NB4 (cell line): ENCODE measurements at regions not wholly inside any gene's neighbourhood (a gene's known extent, or its start where the extent isn't known, plus 50 kb on each side); places are given as distances from the start of the nearest gene placed in this dataset.

Source experiments
- CTCF ChIP-seq: IDR thresholded peaks from one replicate; pipeline ENCODE4 v1.5.1; 2012; ENCODE audit warnings: low read depth, low read length
- MAX ChIP-seq: IDR thresholded peaks from 2 replicates; pipeline ENCODE4 v1.6.1; 2011; ENCODE audit warnings: low read depth, low read length
- POLR2A ChIP-seq: IDR thresholded peaks from 2 replicates; pipeline ENCODE4 v1.6.1; 2011; ENCODE audit warnings: mild to moderate bottlenecking; ENCODE audit not compliant: insufficient read length; ENCODE audit errors: extremely low read depth

- TF ChIP-seq MAX = no peak
- TF ChIP-seq CTCF = no peak
- TF ChIP-seq POLR2A = no peak
These were observed 665.6 kb downstream of the TRIML1 start for GRCh38 chr4:188804861-188805260.
